ENCODE measurements at regions not wholly inside any gene's neighbourhood (a gene's known extent, or its start where the extent isn't known, plus 50 kb on each side); places are given as distances from the start of the nearest gene placed in this dataset.

DNA sequence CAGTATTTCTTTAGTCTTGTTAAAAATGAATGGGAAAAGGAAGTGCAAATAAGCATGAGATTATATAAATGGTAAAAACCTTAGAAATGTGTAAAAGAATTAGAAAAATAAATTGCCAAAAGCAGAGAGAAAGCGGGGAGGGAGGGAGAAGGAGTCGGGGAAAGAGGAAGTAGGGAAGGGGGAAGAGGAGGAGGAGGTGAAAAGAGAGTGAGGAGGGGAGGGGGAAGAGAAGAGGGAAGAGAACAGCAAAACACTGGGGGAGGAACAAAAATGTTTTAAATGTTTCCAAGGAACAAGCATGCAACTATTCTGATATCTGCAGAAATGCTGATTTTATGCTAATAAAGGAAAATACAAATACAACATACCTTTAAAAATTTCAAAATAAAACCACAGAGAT is 317.5 kb downstream of the PIK3R1 start:
- H3K36me3 Mint-ChIP-seq: no peaks in the 10 kb centered on the region

DNA sequence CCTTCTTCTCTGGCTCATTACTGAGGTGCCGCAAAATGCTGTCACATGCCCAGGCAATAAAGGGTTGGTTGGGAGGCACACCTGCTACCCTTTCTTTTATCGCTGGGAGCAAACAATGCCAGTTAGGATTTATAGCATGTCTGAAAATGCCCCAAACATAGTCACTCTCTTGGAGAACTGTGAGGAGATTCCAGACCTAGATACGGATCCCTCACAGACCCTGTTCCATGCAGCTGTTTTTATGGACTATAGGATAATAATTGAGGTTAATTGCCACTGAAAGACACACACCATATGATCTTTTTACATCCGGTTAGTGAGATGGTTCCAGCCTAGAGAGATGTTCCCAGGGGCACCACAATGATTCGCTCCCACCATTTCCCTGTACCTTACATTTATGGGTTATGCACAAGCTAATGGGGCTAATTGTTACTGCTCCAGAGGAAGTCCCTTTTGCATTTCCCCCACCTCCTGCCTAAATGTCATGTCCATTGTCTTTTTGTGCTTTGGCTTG is 318.1 kb downstream of the PIK3R1 start:
- no peaks in the 10 kb centered on the region for H3K36me3 ChIP-seq (ENCODE audit: control insufficient read depth, insufficient read depth, low read length)
- no peaks in the 10 kb centered on the region for H3K4me1 ChIP-seq (ENCODE audit: control insufficient read depth, insufficient read depth, low read length)
- intact Hi-C loops (cut with micrococcal nuclease): no loop called here
- no peak overlapping the region for H3K4me3 ChIP-seq (ENCODE audit: low read length)
- 74% methylated on average over 5 of the region's 5 CpGs for WGBS (ENCODE audit: insufficient coverage)
- H3K9me3 ChIP-seq (ENCODE audit: control insufficient read depth, insufficient read depth, low read length): no peaks in the 10 kb centered on the region
- H3K27ac ChIP-seq (ENCODE audit: low read length): no peak overlapping the region
- TF ChIP-seq, protein P1, sequence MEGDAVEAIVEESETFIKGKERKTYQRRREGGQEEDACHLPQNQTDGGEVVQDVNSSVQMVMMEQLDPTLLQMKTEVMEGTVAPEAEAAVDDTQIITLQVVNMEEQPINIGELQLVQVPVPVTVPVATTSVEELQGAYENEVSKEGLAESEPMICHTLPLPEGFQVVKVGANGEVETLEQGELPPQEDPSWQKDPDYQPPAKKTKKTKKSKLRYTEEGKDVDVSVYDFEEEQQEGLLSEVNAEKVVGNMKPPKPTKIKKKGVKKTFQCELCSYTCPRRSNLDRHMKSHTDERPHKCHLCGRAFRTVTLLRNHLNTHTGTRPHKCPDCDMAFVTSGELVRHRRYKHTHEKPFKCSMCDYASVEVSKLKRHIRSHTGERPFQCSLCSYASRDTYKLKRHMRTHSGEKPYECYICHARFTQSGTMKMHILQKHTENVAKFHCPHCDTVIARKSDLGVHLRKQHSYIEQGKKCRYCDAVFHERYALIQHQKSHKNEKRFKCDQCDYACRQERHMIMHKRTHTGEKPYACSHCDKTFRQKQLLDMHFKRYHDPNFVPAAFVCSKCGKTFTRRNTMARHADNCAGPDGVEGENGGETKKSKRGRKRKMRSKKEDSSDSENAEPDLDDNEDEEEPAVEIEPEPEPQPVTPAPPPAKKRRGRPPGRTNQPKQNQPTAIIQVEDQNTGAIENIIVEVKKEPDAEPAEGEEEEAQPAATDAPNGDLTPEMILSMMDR (IDR thresholded peaks at IDR 0.05): no peak
- Mint-ChIP-seq H3K9me3 (no peaks in the 10 kb centered on the region), H3K27me3 (ENCODE audit: low read depth in 2 of 2) (peaks cover 15 to 72% of the 10 kb centered on the region in 2 donors), H3K27ac (no peak overlapping the region), H3K4me1 (no peaks in the 10 kb centered on the region), H3K36me3 (no peaks in the 10 kb centered on the region), H3K4me3 (no peak overlapping the region)
- no peak for DNase-seq
- no peak for ATAC-seq
- no peaks in the 10 kb centered on the region for H3K27me3 ChIP-seq (ENCODE audit: control insufficient read depth, insufficient read depth, low read length)

More for the DNA sequence above, 317.5 kb downstream of the PIK3R1 start:
- H3K9me3 Mint-ChIP-seq: no peaks in the 10 kb centered on the region
- no peak overlapping the region for H3K4me3 ChIP-seq (ENCODE audit: low read length)
- no peak for ATAC-seq
- TF ChIP-seq, protein P1 (IDR thresholded peaks at IDR 0.05): no peak
- H3K4me3 Mint-ChIP-seq: no peak overlapping the region
- H3K27me3 Mint-ChIP-seq (ENCODE audit: low read depth in 2 of 2): peaks cover 15 to 66% of the 10 kb centered on the region in 2 donors
- H3K27ac ChIP-seq (ENCODE audit: low read length): no peak overlapping the region
- H3K4me1 Mint-ChIP-seq: no peaks in the 10 kb centered on the region
- no peak for DNase-seq
- H3K36me3 ChIP-seq (ENCODE audit: control insufficient read depth, insufficient read depth, low read length): no peaks in the 10 kb centered on the region
- no peaks in the 10 kb centered on the region for H3K4me1 ChIP-seq (ENCODE audit: control insufficient read depth, insufficient read depth, low read length)
- intact Hi-C loops (cut with micrococcal nuclease): no loop called here
- 38% methylated on average over 2 of the region's 2 CpGs for WGBS (ENCODE audit: insufficient coverage)
- no peak overlapping the region for H3K27ac Mint-ChIP-seq
- no peaks in the 10 kb centered on the region for H3K9me3 ChIP-seq (ENCODE audit: control insufficient read depth, insufficient read depth, low read length)
- H3K27me3 ChIP-seq (ENCODE audit: control insufficient read depth, insufficient read depth, low read length): no peaks in the 10 kb centered on the region

DNA sequence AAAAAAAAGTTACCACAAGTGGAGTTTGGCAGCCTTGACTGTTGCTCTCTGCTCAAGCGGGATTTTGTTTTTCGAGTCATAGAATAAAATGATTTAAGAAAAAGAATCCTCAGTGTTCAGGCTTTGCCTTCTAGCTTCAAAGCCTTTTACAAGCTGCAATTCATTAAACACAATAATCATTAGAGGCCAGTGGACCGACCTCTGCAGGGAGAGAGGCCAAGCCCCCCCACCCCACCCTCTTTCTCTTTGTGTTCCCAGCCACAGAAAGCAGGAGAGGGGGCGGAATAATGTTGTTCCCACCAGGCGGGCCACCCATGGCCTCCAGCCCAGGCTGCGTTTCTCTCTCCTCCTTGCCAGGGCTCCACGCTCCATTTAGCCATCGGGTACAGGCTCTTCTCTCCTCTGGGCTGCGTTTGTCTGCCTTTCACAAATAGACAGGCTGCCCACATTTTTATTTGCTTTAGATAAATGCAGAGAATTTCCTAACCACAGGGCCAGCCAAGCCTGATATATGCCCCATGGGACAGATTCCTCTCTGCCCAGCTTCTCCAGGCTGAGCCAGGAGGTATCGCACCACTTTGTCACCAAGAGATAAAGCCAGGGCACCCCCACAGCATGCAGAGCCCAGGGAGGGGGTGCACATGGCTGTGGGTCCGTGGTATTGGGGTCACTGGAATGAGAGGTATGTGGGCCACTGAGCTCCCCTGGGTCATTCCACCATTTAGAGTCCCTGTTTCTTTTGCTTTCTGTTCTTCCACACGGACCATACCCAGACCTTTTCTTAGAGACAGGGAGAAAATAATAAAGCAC is 318.8 kb downstream of the PIK3R1 start:
- Histone ChIP-seq H3K4me3 (ENCODE audit: low read length) (no peak overlapping the region), H3K4me1 (ENCODE audit: control insufficient read depth, insufficient read depth, low read length) (no peaks in the 10 kb centered on the region), H3K27ac (ENCODE audit: low read length) (no peak overlapping the region), H3K27me3 (ENCODE audit: control insufficient read depth, insufficient read depth, low read length) (no peaks in the 10 kb centered on the region), H3K36me3 (ENCODE audit: control insufficient read depth, insufficient read depth, low read length) (no peaks in the 10 kb centered on the region), H3K9me3 (ENCODE audit: control insufficient read depth, insufficient read depth, low read length) (no peaks in the 10 kb centered on the region)
- Mint-ChIP-seq H3K27me3 (ENCODE audit: low read depth in 2 of 2) (peaks cover 20 to 78% of the 10 kb centered on the region in 2 donors), H3K4me1 (no peaks in the 10 kb centered on the region), H3K27ac (no peak overlapping the region), H3K9me3 (no peaks in the 10 kb centered on the region), H3K36me3 (no peaks in the 10 kb centered on the region), H3K4me3 (no peak overlapping the region)
- intact Hi-C loops (cut with micrococcal nuclease): no loop called here
- WGBS (ENCODE audit: insufficient coverage): 94% methylated on average over 12 of the region's 12 CpGs
- ATAC-seq (no peak), DNase-seq (no peak)
- TF ChIP-seq, protein P1 (IDR thresholded peaks at IDR 0.05): no peak
